ENCODE measurements at regions not wholly inside any gene's neighbourhood (a gene's known extent, or its start where the extent isn't known, plus 50 kb on each side); places are given as distances from the start of the nearest gene placed in this dataset.

- TF ChIP-seq POLR2AphosphoS5 (IDR thresholded peaks at IDR 0.05; ENCODE audit: borderline replicate concordance, low read depth, low read length), result no peak
- TF ChIP-seq EZH2 (IDR thresholded peaks at IDR 0.05), result no peak
- TF ChIP-seq FOXP2 (optimal IDR thresholded peaks at IDR 0.05; ENCODE audit: control extremely low read depth, extremely low read length, insufficient read depth), result no peak
These were observed 223.5 kb upstream of the RBMS3 start for GRCh38 chr3:29057326-29057725.

Data from SK-N-MC (cell line).